Progenitor cell of endocrine pancreas (in vitro differentiated cells): ENCODE measurements at regions not wholly inside any gene's neighbourhood (a gene's known extent, or its start where the extent isn't known, plus 50 kb on each side); places are given as distances from the start of the nearest gene placed in this dataset.

Source experiments
- DNase-seq: peaks from one replicate; pipeline ENCODE4 v3.0.0; 2021; ENCODE audit warnings: low spot score; ENCODE audit not compliant: unreplicated experiment
- H3K27ac Mint-ChIP-seq: 2 replicates; pipeline ENCODE4 v1.8.0; 2021; ENCODE audit warnings: mild to moderate bottlenecking, moderate library complexity, mixed read lengths
- H3K27me3 Mint-ChIP-seq: 2 replicates; pipeline ENCODE4 v1.8.0; 2021; ENCODE audit warnings: mixed read lengths
- H3K36me3 Mint-ChIP-seq: 2 replicates; pipeline ENCODE4 v1.8.0; 2022; ENCODE audit warnings: mixed read lengths; ENCODE audit not compliant: insufficient read depth
- H3K4me1 Mint-ChIP-seq: 2 replicates; pipeline ENCODE4 v1.8.0; 2021; ENCODE audit warnings: low read depth, mixed read lengths
- H3K4me3 Mint-ChIP-seq: 2 replicates; pipeline ENCODE4 v1.8.0; 2021; ENCODE audit warnings: low read depth, mild to moderate bottlenecking, moderate library complexity, mixed read lengths
- H3K9me3 Mint-ChIP-seq: 2 replicates; pipeline ENCODE4 v1.8.0; 2021; ENCODE audit warnings: low read depth, mixed read lengths
- CTCF ChIP-seq: fragments of 200-600 bp; sonication (generic); IDR thresholded peaks from one replicate; pipeline ENCODE4 v1.5.0; 2021; ENCODE audit warnings: antibody characterized with exemption, mild to moderate bottlenecking; ENCODE audit not compliant: unreplicated experiment

- Mint-ChIP-seq H3K9me3 (peaks cover 3% of the 10 kb centered on the region), H3K36me3 (no peaks in the 10 kb centered on the region), H3K4me3 (peak overlapping the region; percentile 81), H3K4me1 (peaks cover 3% of the 10 kb centered on the region), H3K27ac (peak overlapping the region; percentile 77), H3K27me3 (no peaks in the 10 kb centered on the region)
- peak; percentile 87 for DNase-seq
- TF ChIP-seq CTCF = peak; percentile 49
These were observed 156.4 kb upstream of the XPO1 start for GRCh38 chr2:61694312-61695274.

- no peak for TF ChIP-seq CTCF
- no peak for DNase-seq
- Mint-ChIP-seq H3K9me3 (peaks cover 3% of the 10 kb centered on the region), H3K27me3 (no peaks in the 10 kb centered on the region), H3K27ac (peak overlapping the region; percentile 33), H3K4me1 (peaks cover 3% of the 10 kb centered on the region), H3K36me3 (no peaks in the 10 kb centered on the region), H3K4me3 (peak overlapping the region; percentile 19)
These were observed 155.6 kb upstream of the XPO1 start for GRCh38 chr2:61693744-61694143.

GRCh38 chr2:61690078-61690596 is 152.0 kb upstream of the XPO1 start:
- no peak overlapping the region for H3K4me3 Mint-ChIP-seq
- no peaks in the 10 kb centered on the region for H3K36me3 Mint-ChIP-seq

GRCh38 chr2:61689568-61689967 is 151.4 kb upstream of the XPO1 start:
- Mint-ChIP-seq H3K4me3 (no peak overlapping the region), H3K27me3 (no peaks in the 10 kb centered on the region), H3K27ac (no peak overlapping the region), H3K9me3 (peaks cover 5% of the 10 kb centered on the region), H3K4me1 (peaks cover 3% of the 10 kb centered on the region), H3K36me3 (no peaks in the 10 kb centered on the region)
- no peak for TF ChIP-seq CTCF
- no peak for DNase-seq

More at GRCh38 chr2:61690078-61690596, 152.0 kb upstream of the XPO1 start:
- peaks cover 3% of the 10 kb centered on the region for H3K4me1 Mint-ChIP-seq
- H3K27ac Mint-ChIP-seq = no peak overlapping the region
- DNase-seq = no peak
- peaks cover 5% of the 10 kb centered on the region for H3K9me3 Mint-ChIP-seq
- TF ChIP-seq CTCF = no peak
- no peaks in the 10 kb centered on the region for H3K27me3 Mint-ChIP-seq

GRCh38 chr2:61688369-61689334 is 150.5 kb upstream of the XPO1 start:
- Mint-ChIP-seq H3K27ac (no peak overlapping the region), H3K9me3 (peaks cover 4% of the 10 kb centered on the region), H3K36me3 (no peaks in the 10 kb centered on the region), H3K4me1 (no peaks in the 10 kb centered on the region), H3K27me3 (no peaks in the 10 kb centered on the region), H3K4me3 (no peak overlapping the region)
- TF ChIP-seq CTCF = no peak
- DNase-seq = no peak
